Progenitor cell of endocrine pancreas (in vitro differentiated cells): ENCODE measurements at regions not wholly inside any gene's neighbourhood (a gene's known extent, or its start where the extent isn't known, plus 50 kb on each side); places are given as distances from the start of the nearest gene placed in this dataset.
"Not testable (repeated sequence)": the region's sequence is repeated elsewhere in the genome, so short reads cannot be mapped to it uniquely, and the experiment has no call there.

Source experiments
- DNase-seq: peaks from one replicate; pipeline ENCODE4 v3.0.0; 2021; ENCODE audit warnings: low spot score; ENCODE audit not compliant: unreplicated experiment
- H3K27ac Mint-ChIP-seq: 2 replicates; pipeline ENCODE4 v1.8.0; 2021; ENCODE audit warnings: mild to moderate bottlenecking, moderate library complexity, mixed read lengths
- H3K27me3 Mint-ChIP-seq: 2 replicates; pipeline ENCODE4 v1.8.0; 2021; ENCODE audit warnings: mixed read lengths
- H3K36me3 Mint-ChIP-seq: 2 replicates; pipeline ENCODE4 v1.8.0; 2022; ENCODE audit warnings: mixed read lengths; ENCODE audit not compliant: insufficient read depth
- H3K4me1 Mint-ChIP-seq: 2 replicates; pipeline ENCODE4 v1.8.0; 2021; ENCODE audit warnings: low read depth, mixed read lengths
- H3K4me3 Mint-ChIP-seq: 2 replicates; pipeline ENCODE4 v1.8.0; 2021; ENCODE audit warnings: low read depth, mild to moderate bottlenecking, moderate library complexity, mixed read lengths
- H3K9me3 Mint-ChIP-seq: 2 replicates; pipeline ENCODE4 v1.8.0; 2021; ENCODE audit warnings: low read depth, mixed read lengths
- TF ChIP-seq, protein P1 (sequence below): fragments of 200-600 bp; sonication (generic); IDR thresholded peaks from one replicate; pipeline ENCODE4 v1.5.0; 2021; ENCODE audit warnings: antibody characterized with exemption, mild to moderate bottlenecking; ENCODE audit not compliant: unreplicated experiment

DNA sequence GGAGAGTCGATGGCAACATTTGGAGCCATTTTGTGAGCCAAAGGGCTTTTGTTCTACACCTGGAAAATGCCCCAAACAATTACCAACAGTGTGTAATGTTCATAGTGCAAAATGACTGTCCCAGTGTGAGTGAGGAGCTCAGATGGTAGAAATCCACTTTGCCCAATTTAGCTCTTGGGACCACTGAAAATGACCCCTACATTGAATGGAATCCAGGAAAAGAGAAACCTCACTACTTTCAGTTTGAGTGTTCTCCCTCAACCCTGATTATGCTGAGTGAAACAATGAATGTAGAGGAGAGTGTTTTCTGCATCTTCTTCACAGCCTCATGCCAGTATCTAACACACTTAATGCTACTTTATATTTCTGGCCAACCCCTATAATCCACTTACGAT, 84.9 kb upstream of the NRN1 start:
- no peaks in the 10 kb centered on the region for H3K36me3 Mint-ChIP-seq
- H3K9me3 Mint-ChIP-seq = no peaks in the 10 kb centered on the region
- H3K4me1 Mint-ChIP-seq = peaks cover 4% of the 10 kb centered on the region
- no peak overlapping the region for H3K4me3 Mint-ChIP-seq
- no peak overlapping the region for H3K27ac Mint-ChIP-seq
- peaks cover 15% of the 10 kb centered on the region for H3K27me3 Mint-ChIP-seq
- DNase-seq = no peak
- TF ChIP-seq, protein P1, sequence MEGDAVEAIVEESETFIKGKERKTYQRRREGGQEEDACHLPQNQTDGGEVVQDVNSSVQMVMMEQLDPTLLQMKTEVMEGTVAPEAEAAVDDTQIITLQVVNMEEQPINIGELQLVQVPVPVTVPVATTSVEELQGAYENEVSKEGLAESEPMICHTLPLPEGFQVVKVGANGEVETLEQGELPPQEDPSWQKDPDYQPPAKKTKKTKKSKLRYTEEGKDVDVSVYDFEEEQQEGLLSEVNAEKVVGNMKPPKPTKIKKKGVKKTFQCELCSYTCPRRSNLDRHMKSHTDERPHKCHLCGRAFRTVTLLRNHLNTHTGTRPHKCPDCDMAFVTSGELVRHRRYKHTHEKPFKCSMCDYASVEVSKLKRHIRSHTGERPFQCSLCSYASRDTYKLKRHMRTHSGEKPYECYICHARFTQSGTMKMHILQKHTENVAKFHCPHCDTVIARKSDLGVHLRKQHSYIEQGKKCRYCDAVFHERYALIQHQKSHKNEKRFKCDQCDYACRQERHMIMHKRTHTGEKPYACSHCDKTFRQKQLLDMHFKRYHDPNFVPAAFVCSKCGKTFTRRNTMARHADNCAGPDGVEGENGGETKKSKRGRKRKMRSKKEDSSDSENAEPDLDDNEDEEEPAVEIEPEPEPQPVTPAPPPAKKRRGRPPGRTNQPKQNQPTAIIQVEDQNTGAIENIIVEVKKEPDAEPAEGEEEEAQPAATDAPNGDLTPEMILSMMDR = no peak

GRCh38 chr6:6090861-6091607, 84.3 kb upstream of the NRN1 start:
- no peaks in the 10 kb centered on the region for H3K36me3 Mint-ChIP-seq
- H3K27ac Mint-ChIP-seq = no peak overlapping the region
- peaks cover 15% of the 10 kb centered on the region for H3K27me3 Mint-ChIP-seq
- H3K4me3 Mint-ChIP-seq = no peak overlapping the region
- H3K4me1 Mint-ChIP-seq = peaks cover 4% of the 10 kb centered on the region
- TF ChIP-seq, protein P1 = no peak
- H3K9me3 Mint-ChIP-seq = no peaks in the 10 kb centered on the region
- DNase-seq = no peak

- no peaks in the 10 kb centered on the region for H3K4me1 Mint-ChIP-seq
- H3K4me3 Mint-ChIP-seq = no peak overlapping the region
- no peak overlapping the region for H3K27ac Mint-ChIP-seq
- H3K36me3 Mint-ChIP-seq = no peaks in the 10 kb centered on the region
- TF ChIP-seq, protein P1 = no peak
- peaks cover 4% of the 10 kb centered on the region for H3K9me3 Mint-ChIP-seq
- DNase-seq = no peak
- H3K27me3 Mint-ChIP-seq = peaks cover 15% of the 10 kb centered on the region
Measured at GRCh38 chr6:6085928-6086668, 79.4 kb upstream of the NRN1 start.

- H3K4me1 Mint-ChIP-seq = no peaks in the 10 kb centered on the region
Measured at GRCh38 chr6:6080975-6081374, 74.2 kb upstream of the NRN1 start.

DNA sequence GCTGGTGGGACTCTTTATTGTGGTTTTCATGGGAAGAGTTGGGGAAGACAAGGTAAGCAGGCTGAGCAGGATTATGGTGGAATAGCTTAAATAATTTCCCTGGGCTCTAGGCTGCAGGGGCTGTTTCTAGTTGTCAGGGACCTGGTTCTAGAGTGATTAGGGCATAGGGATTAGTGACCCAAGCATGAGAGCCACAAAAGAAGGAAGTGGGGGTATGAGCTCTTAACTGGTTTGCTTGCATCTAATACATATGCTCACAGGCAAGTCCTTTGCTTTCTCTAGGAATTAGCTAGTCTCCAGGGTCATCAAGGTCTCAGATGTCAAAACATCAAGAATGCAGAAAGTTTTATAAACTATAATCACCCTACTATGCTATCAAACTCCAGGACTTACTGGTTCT, 67.5 kb upstream of the NRN1 start:
- H3K9me3 Mint-ChIP-seq = peaks cover 8% of the 10 kb centered on the region
- no peak overlapping the region for H3K4me3 Mint-ChIP-seq
- TF ChIP-seq, protein P1 = no peak
- H3K27me3 Mint-ChIP-seq = peaks cover 11% of the 10 kb centered on the region
- H3K36me3 Mint-ChIP-seq = no peaks in the 10 kb centered on the region
- DNase-seq = no peak
- no peak overlapping the region for H3K27ac Mint-ChIP-seq
- no peaks in the 10 kb centered on the region for H3K4me1 Mint-ChIP-seq

More at GRCh38 chr6:6080975-6081374, 74.2 kb upstream of the NRN1 start:
- H3K36me3 Mint-ChIP-seq = no peaks in the 10 kb centered on the region
- H3K27ac Mint-ChIP-seq = no peak overlapping the region
- H3K4me3 Mint-ChIP-seq = no peak overlapping the region
- no peak for DNase-seq
- TF ChIP-seq, protein P1 = no peak
- H3K9me3 Mint-ChIP-seq = peaks cover 4% of the 10 kb centered on the region
- peaks cover 19% of the 10 kb centered on the region for H3K27me3 Mint-ChIP-seq

DNA sequence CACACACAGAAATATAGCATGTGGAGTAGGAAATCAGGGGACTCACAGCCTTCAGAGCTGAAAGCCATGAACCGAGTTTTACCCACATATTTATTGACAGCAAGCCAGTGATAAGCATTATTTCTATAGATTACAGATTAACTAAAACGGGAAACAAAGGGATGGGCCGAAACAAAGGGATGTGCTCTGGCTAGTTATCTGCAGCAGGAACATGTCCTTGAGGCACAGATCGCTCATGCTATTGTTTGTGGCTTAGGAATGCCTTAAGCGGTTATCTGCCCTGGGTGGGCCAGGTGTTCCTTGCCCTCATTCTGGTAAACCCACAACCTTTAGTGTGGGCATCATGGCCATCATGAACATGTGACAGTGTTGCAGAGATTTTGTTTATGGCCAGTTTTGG, 61.4 kb upstream of the NRN1 start:
- H3K4me3 Mint-ChIP-seq, H3K36me3 Mint-ChIP-seq, H3K27me3 Mint-ChIP-seq, H3K4me1 Mint-ChIP-seq, DNase-seq, H3K27ac Mint-ChIP-seq: not testable (repeated sequence)
- peaks cover 19% of the 10 kb centered on the region for H3K9me3 Mint-ChIP-seq
